ENCODE measurements at regions not wholly inside any gene's neighbourhood (a gene's known extent, or its start where the extent isn't known, plus 50 kb on each side); places are given as distances from the start of the nearest gene placed in this dataset.

GRCh38 chr4:137363496-137363895 lies 168.8 kb downstream of the PCDH18 start:
- TF ChIP-seq CREB5 (CRISPR knock-in tag; IDR thresholded peaks at IDR 0.05; ENCODE audit: low read depth) (no peak), BACH2 (CRISPR knock-in tag; IDR thresholded peaks at IDR 0.05; ENCODE audit: borderline replicate concordance) (no peak), TSHZ2 (CRISPR knock-in tag; IDR thresholded peaks at IDR 0.05) (no peak), ZFP3 (CRISPR knock-in tag; IDR thresholded peaks at IDR 0.05) (no peak), ZFP30 (CRISPR knock-in tag; IDR thresholded peaks at IDR 0.05) (no peak), POU6F1 (CRISPR knock-in tag; IDR thresholded peaks at IDR 0.05; ENCODE audit: borderline replicate concordance, low read depth) (no peak), PATZ1 (CRISPR knock-in tag; IDR thresholded peaks at IDR 0.05; ENCODE audit: borderline replicate concordance) (no peak), TCF4 (CRISPR knock-in tag; IDR thresholded peaks at IDR 0.05; ENCODE audit: borderline replicate concordance) (no peak), GLIS3 (CRISPR knock-in tag; IDR thresholded peaks at IDR 0.05) (no peak), ARNTL (CRISPR knock-in tag; IDR thresholded peaks at IDR 0.05; ENCODE audit: borderline replicate concordance, low read depth) (no peak), ISL1 (CRISPR knock-in tag; IDR thresholded peaks at IDR 0.05) (no peak), CSRNP3 (CRISPR knock-in tag; IDR thresholded peaks at IDR 0.05) (no peak), ZNF565 (CRISPR knock-in tag; conservative IDR thresholded peaks at IDR 0.05; ENCODE audit: low read depth) (no peak), RARB (CRISPR knock-in tag; IDR thresholded peaks at IDR 0.05) (no peak), TOX (CRISPR knock-in tag; IDR thresholded peaks at IDR 0.05; ENCODE audit: borderline replicate concordance) (no peak), CSDC2 (CRISPR knock-in tag; IDR thresholded peaks at IDR 0.05) (no peak), ZC3H10 (CRISPR knock-in tag; IDR thresholded peaks at IDR 0.05) (no peak), PPARA (CRISPR knock-in tag; IDR thresholded peaks at IDR 0.05; ENCODE audit: borderline replicate concordance) (no peak), SNAI2 (CRISPR knock-in tag; IDR thresholded peaks at IDR 0.05) (no peak), ESRRG (CRISPR knock-in tag; IDR thresholded peaks at IDR 0.05) (no peak)
- ATAC-seq, result no peak

GRCh38 chr4:137361756-137362470 lies 170.4 kb downstream of the PCDH18 start:
- ATAC-seq, result 0 out of 3 replicates have a peak, but pooled peaks have one; percentile 4
- TF ChIP-seq CREB5 (CRISPR knock-in tag; IDR thresholded peaks at IDR 0.05; ENCODE audit: low read depth), result no peak
- no peak for TF ChIP-seq TOX (CRISPR knock-in tag; IDR thresholded peaks at IDR 0.05; ENCODE audit: borderline replicate concordance)
- no peak for TF ChIP-seq BACH2 (CRISPR knock-in tag; IDR thresholded peaks at IDR 0.05; ENCODE audit: borderline replicate concordance)
- no peak for TF ChIP-seq CSRNP3 (CRISPR knock-in tag; IDR thresholded peaks at IDR 0.05)
- no peak for TF ChIP-seq CSDC2 (CRISPR knock-in tag; IDR thresholded peaks at IDR 0.05)
- no peak for TF ChIP-seq ZNF70 (CRISPR knock-in tag; IDR thresholded peaks at IDR 0.05)
- no peak for TF ChIP-seq PATZ1 (CRISPR knock-in tag; IDR thresholded peaks at IDR 0.05; ENCODE audit: borderline replicate concordance)
- TF ChIP-seq SNAI2 (CRISPR knock-in tag; IDR thresholded peaks at IDR 0.05), result no peak
- TF ChIP-seq ARNTL (CRISPR knock-in tag; IDR thresholded peaks at IDR 0.05; ENCODE audit: borderline replicate concordance, low read depth), result no peak

Measured in SK-N-SH treated with all-trans-retinoic acid at 6 μM for 48 hours (cell line).